GM12864 (cell line): ENCODE measurements at regions not wholly inside any gene's neighbourhood (a gene's known extent, or its start where the extent isn't known, plus 50 kb on each side); places are given as distances from the start of the nearest gene placed in this dataset.

ENCODE experiments used
- DNase-seq: peaks from one replicate; pipeline ENCODE4 v3.0.0-alpha.2; 2011; ENCODE audit warnings: low read depth
- H3K4me3 ChIP-seq: 2 replicates; pipeline ENCODE4 v1.5.1; 2011; ENCODE audit warnings: mild to moderate bottlenecking, low read depth, low read length, control low read depth
- TF ChIP-seq, protein P1 (sequence below): IDR thresholded peaks from 2 replicates; pipeline ENCODE4 v1.5.1; 2011; ENCODE audit warnings: low read depth, mild to moderate bottlenecking, moderate library complexity, low read length, control low read depth, inconsistent platforms; ENCODE audit errors: missing control alignments

DNA sequence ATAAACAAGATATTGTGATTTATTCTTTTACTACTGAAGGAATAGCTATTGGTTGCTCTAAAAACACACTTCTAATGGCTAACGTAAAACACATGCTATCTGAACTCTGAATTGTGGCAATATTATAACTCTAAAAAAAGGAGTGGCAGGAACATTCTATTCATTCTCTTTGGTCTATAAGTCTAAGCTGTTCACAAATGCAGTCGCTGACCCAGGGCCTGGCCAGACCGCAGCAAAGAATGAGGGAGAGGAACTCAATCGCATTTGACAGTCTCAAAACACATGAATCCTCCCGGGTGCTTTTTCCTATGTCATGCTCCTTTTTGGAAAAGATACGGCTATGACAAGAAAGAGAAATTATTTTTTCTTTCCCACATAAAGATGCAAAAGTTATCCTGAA, 651.6 kb upstream of the PITX2 start:
- H3K4me3 ChIP-seq: no peak overlapping the region
- no peak for DNase-seq
- TF ChIP-seq, protein P1, sequence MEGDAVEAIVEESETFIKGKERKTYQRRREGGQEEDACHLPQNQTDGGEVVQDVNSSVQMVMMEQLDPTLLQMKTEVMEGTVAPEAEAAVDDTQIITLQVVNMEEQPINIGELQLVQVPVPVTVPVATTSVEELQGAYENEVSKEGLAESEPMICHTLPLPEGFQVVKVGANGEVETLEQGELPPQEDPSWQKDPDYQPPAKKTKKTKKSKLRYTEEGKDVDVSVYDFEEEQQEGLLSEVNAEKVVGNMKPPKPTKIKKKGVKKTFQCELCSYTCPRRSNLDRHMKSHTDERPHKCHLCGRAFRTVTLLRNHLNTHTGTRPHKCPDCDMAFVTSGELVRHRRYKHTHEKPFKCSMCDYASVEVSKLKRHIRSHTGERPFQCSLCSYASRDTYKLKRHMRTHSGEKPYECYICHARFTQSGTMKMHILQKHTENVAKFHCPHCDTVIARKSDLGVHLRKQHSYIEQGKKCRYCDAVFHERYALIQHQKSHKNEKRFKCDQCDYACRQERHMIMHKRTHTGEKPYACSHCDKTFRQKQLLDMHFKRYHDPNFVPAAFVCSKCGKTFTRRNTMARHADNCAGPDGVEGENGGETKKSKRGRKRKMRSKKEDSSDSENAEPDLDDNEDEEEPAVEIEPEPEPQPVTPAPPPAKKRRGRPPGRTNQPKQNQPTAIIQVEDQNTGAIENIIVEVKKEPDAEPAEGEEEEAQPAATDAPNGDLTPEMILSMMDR: no peak

DNA sequence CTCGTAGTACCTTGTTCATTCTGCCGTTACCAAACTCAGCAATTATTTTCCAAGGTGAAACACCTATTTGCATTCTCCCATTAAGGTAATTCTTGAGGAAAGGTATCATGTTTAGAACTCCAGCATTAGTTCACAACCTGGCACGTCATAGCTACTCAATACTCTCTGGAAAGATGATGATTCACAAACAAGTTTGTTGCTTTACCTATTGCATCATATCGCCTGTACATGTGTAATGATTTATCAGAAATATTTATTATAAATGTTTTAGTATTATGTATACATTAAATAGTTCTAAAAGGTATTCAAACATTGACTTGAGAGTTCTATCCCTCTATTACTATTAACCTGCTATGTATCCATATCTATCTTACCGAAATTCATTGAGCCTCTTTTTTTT, 658.3 kb upstream of the PITX2 start:
- H3K4me3 ChIP-seq: no peak overlapping the region
- TF ChIP-seq, protein P1: no peak
- no peak for DNase-seq

DNA sequence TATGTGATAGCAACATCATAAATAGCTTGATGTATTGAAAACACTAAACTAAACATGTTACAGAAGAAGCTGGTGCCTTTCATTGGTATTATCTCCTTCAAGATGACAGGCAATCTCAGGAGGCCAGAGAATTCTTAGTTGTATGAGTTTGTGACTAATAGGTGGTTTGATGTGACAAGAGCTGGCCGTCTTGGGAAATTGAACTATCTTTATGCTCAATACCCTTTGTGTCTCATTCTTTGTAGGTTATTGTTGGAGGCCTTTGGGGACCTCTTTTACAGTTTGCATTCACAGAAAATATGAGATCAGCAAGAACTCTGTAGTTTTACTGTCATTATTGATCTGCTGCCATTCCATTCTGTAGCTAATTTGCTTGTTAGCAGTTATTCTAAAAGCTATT, 659.2 kb upstream of the PITX2 start:
- H3K4me3 ChIP-seq: no peak overlapping the region
- TF ChIP-seq, protein P1: no peak
- no peak for DNase-seq

DNA sequence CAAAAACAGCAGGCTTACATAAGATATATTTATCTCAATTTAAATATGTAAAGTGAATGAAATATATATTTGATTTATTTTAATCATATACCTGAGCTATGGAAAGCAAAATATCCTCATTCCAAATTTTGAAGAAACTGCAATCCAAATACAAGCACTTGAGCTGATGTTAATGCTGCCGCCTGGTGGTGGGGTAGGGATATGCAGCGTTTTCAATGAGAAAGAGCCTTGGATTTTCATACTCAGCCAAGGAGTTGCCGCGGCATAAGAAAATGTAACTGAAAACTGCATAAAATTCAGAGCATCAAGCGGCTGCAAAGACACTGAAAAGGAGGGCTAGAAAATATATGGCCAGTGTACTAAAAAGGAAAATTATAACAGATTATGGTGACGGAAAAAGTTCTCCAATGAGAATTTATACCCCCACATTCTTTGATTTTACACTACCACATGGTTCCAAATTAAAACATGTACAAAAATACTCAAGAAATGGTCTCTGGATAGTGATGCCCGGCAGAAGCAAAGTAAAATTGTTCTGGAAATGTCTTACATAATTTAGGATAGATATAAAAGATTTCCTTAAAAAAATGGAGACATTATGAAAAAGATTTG, 660.3 kb upstream of the PITX2 start:
- TF ChIP-seq, protein P1: peak; percentile 85
- H3K4me3 ChIP-seq: no peak overlapping the region
- DNase-seq: peak; percentile 24

DNA sequence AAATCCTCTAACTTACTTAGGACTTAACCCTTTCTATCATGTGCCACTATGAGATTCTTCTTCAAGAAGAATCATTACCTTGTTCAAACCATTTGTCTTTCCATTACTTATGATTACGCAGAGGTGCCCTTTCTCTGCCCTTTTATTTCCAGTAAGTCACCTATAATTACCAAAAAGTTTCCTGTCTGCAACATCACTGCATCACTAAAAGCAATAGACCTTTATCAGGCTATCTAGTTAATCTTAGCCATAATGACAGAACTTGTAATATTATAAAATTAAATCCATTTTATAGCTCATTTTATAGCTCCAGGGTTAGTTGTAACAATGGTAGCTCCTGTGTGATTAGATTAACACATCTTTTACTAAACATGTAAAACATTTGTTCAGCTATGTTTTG, 673.6 kb upstream of the PITX2 start:
- DNase-seq: no peak
- TF ChIP-seq, protein P1: no peak
- no peak overlapping the region for H3K4me3 ChIP-seq

DNA sequence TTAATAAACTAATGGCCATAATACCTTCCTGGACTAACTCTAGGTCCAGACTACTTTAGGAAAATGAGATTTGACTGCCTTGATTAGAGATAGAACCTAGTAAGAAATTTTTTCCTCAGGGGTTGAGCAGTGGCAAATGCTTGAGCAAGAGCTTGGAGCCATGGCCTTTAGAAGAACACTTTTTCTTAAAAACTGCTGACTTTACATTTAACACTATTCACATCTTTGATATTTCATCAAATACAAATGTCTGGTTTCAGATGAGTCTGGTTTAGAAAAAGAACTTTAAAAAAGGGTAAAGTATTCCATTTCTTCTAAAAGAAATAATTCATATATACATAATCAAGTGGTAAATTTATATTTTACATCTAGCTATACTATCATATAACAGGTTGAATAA, 680.9 kb upstream of the PITX2 start:
- TF ChIP-seq, protein P1: no peak
- no peak overlapping the region for H3K4me3 ChIP-seq
- DNase-seq: no peak

DNA sequence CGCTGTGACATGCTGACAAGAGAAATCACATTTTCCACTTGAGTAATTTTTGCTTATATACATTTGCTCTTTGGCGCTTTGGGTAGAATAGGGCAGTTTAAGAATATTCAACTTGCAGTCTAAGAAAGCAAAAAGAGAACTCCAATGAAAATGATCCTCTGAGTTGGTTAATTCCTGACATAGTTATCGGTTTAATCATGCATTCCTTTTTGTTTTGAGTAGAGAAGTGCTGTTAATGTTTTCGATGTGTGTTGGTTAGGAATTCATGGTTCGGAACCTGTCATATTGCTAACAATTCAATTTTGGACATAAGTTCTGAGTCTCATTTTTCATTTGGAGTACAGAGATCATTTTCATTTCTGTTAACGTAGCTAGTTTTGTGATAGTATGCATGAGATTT, 700.6 kb upstream of the PITX2 start:
- H3K4me3 ChIP-seq: no peak overlapping the region
- TF ChIP-seq, protein P1: no peak
- no peak for DNase-seq
